Liver (tissue), 8 donors: ENCODE measurements at regions not wholly inside any gene's neighbourhood (a gene's known extent, or its start where the extent isn't known, plus 50 kb on each side); places are given as distances from the start of the nearest gene placed in this dataset.
"Not testable (repeated sequence)": the region's sequence is repeated elsewhere in the genome, so short reads cannot be mapped to it uniquely, and the experiment has no call there.

Source experiments
- DNase-seq: peaks from one replicate; pipeline ENCODE4 v3.0.0-alpha.2; 2017; ENCODE audit warnings: low spot score
- H3K27ac ChIP-seq, 2 donors: one replicate each; pipeline ENCODE4 v1.7.0; 2013; ENCODE audit warnings: inconsistent platforms in 2 of 2, low read length in 2 of 2, control low read depth in 1 of 2, low read depth in 1 of 2, mild to moderate bottlenecking in 1 of 2
- H3K27me3 ChIP-seq, 4 donors: one replicate each; pipeline versions ENCODE4 v1.6.1 to v1.7.0; 2013; ENCODE audit warnings: low read length in 3 of 4, inconsistent platforms in 1 of 4, mild to moderate bottlenecking in 1 of 4, moderate library complexity in 1 of 4; ENCODE audit not compliant: control insufficient read depth in 4 of 4, insufficient read depth in 4 of 4
- H3K36me3 ChIP-seq, 4 donors: one replicate each; pipeline versions ENCODE4 v1.6.1 to v1.7.0; 2013; ENCODE audit warnings: low read length in 3 of 4, mild to moderate bottlenecking in 3 of 4, low read depth in 1 of 4, moderate library complexity in 1 of 4; ENCODE audit not compliant: control insufficient read depth in 4 of 4, insufficient read depth in 3 of 4
- H3K4me1 ChIP-seq, 4 donors: one replicate each; pipeline versions ENCODE4 v1.6.1 to v1.7.0; 2013; ENCODE audit warnings: low read length in 3 of 4, mild to moderate bottlenecking in 3 of 4, moderate library complexity in 1 of 4; ENCODE audit not compliant: control insufficient read depth in 4 of 4, insufficient read depth in 4 of 4
- H3K4me3 ChIP-seq, 3 donors: one replicate each; pipeline versions ENCODE4 v1.6.1 to v1.7.0; 2013; ENCODE audit warnings: low read length in 3 of 3, control low read depth in 1 of 3, low read depth in 1 of 3, mild to moderate bottlenecking in 1 of 3
- H3K9ac ChIP-seq, 2 donors: one replicate each; pipeline ENCODE4 v1.7.0; 2013; ENCODE audit warnings: low read length in 2 of 2, mild to moderate bottlenecking in 2 of 2, moderate library complexity in 2 of 2, control low read depth in 1 of 2, low read depth in 1 of 2
- H3K9me3 ChIP-seq, 4 donors: one replicate each; pipeline versions ENCODE4 v1.6.1 to v1.7.0; 2013; ENCODE audit warnings: low read length in 3 of 4; ENCODE audit not compliant: control insufficient read depth in 4 of 4
- EGR1 ChIP-seq, 2 donors: IDR thresholded peaks; 2 replicates each; pipeline ENCODE4 v1.6.1; 2016 to 2018; ENCODE audit warnings: antibody characterized with exemption in 2 of 2, low read depth in 2 of 2
- FOXA2 ChIP-seq: IDR thresholded peaks from 2 replicates; pipeline ENCODE4 v1.6.1; 2016; ENCODE audit warnings: antibody characterized with exemption
- GABPA ChIP-seq, 2 donors: IDR thresholded peaks in 1 of 2; conservative IDR thresholded peaks in 1 of 2; 2 replicates each; pipeline ENCODE4 v1.6.1; 2016; ENCODE audit warnings: antibody characterized with exemption in 2 of 2, mild to moderate bottlenecking in 1 of 2, moderate library complexity in 1 of 2
- HNF4G ChIP-seq: IDR thresholded peaks from 2 replicates; pipeline ENCODE4 v1.6.1; 2016; ENCODE audit warnings: antibody characterized with exemption
- RAD21 ChIP-seq, 2 donors: IDR thresholded peaks; 2 replicates each; pipeline ENCODE4 v1.6.1; 2016; ENCODE audit warnings: antibody characterized with exemption in 2 of 2, mild to moderate bottlenecking in 2 of 2
- TAF1 ChIP-seq: conservative IDR thresholded peaks from 2 replicates; pipeline ENCODE4 v1.6.1; 2016; ENCODE audit warnings: antibody characterized with exemption, mild to moderate bottlenecking
- YY1 ChIP-seq: IDR thresholded peaks from 2 replicates; pipeline ENCODE4 v1.6.1; 2016; ENCODE audit warnings: antibody characterized with exemption, mild to moderate bottlenecking
- ZBTB33 ChIP-seq: IDR thresholded peaks from 2 replicates; pipeline ENCODE4 v1.6.1; 2016; ENCODE audit warnings: antibody characterized with exemption
- WGBS: extraction: QIAGEN DNeasy Blood & Tissue Kit; methylation state at CpG from one replicate; pipeline ENCODE4 v1.1.7; 2013; 5-methylcytosine and 5-hydroxymethylcytosine counted together
- TF ChIP-seq, protein P1 (sequence below): IDR thresholded peaks from 2 replicates; pipeline ENCODE4 v1.6.1; 2016; ENCODE audit warnings: antibody characterized with exemption
- TF ChIP-seq, protein P2 (sequence below): fragments of 150-350 bp; IDR thresholded peaks from 2 replicates; pipeline ENCODE4 v1.5.1; 2017; ENCODE audit warnings: improper control_type of control experiment, low read depth, low read length; ENCODE audit not compliant: missing input control
- TF ChIP-seq, protein P3 (sequence below): IDR thresholded peaks from 2 replicates; pipeline ENCODE4 v1.6.1; 2016; ENCODE audit warnings: antibody characterized with exemption
- donor health status: healthy.
- donor health status: healthy.
- donor health status: healthy.
- donor health status: healthy.
- donor health status: healthy.

- no peaks in the 10 kb centered on the region for H3K27me3 ChIP-seq
- no peak for DNase-seq
- no peak overlapping the region for H3K27ac ChIP-seq
- no peaks in the 10 kb centered on the region for H3K36me3 ChIP-seq
- no peaks in the 10 kb centered on the region for H3K9me3 ChIP-seq
- H3K4me1 ChIP-seq = no peaks in the 10 kb centered on the region
- no peak overlapping the region for H3K4me3 ChIP-seq
- no peak overlapping the region for H3K9ac ChIP-seq
- TF ChIP-seq, protein P1, sequence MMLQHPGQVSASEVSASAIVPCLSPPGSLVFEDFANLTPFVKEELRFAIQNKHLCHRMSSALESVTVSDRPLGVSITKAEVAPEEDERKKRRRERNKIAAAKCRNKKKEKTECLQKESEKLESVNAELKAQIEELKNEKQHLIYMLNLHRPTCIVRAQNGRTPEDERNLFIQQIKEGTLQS = no peak
Measured at GRCh38 chr9:82776508-82776907, 286.4 kb downstream of the RASEF start.

DNA sequence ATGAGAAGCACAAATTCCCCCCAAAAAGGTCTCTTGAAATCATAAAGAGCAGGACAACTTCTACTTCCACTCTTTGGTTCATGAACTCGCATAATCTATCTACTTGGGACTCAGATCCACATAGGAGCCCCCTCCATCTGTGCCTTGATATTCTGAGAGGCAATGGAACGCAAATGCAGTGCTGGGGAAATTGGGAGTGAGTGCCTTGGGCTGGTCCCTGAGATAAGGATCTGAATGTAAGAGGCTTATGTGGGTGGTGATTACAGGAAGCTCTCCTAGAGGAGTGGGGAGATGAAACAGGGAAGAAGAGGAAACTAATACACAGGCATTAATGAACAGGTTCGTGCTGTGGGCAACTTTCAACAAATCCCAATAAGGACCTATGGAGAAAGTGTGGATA lies 285.6 kb downstream of the RASEF start:
- Histone ChIP-seq H3K27ac (no peak overlapping the region), H3K36me3 (no peaks in the 10 kb centered on the region), H3K9me3 (no peaks in the 10 kb centered on the region), H3K4me1 (no peaks in the 10 kb centered on the region), H3K4me3 (no peak overlapping the region), H3K9ac (no peak overlapping the region), H3K27me3 (no peaks in the 10 kb centered on the region)
- WGBS = 81% methylated on average over 3 of the region's 3 CpGs
- DNase-seq = no peak
- TF ChIP-seq YY1 (no peak), HNF4G (no peak), EGR1 (IDR thresholded peaks at IDR 0.05; ENCODE audit: low read depth in 2 of 2) (no peak), TAF1 (no peak), RAD21 (IDR thresholded peaks at IDR 0.05) (no peak)
- TF ChIP-seq, protein P1 = no peak
- TF ChIP-seq, protein P2, sequence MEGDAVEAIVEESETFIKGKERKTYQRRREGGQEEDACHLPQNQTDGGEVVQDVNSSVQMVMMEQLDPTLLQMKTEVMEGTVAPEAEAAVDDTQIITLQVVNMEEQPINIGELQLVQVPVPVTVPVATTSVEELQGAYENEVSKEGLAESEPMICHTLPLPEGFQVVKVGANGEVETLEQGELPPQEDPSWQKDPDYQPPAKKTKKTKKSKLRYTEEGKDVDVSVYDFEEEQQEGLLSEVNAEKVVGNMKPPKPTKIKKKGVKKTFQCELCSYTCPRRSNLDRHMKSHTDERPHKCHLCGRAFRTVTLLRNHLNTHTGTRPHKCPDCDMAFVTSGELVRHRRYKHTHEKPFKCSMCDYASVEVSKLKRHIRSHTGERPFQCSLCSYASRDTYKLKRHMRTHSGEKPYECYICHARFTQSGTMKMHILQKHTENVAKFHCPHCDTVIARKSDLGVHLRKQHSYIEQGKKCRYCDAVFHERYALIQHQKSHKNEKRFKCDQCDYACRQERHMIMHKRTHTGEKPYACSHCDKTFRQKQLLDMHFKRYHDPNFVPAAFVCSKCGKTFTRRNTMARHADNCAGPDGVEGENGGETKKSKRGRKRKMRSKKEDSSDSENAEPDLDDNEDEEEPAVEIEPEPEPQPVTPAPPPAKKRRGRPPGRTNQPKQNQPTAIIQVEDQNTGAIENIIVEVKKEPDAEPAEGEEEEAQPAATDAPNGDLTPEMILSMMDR = no peak

- not testable (repeated sequence) for H3K27me3 ChIP-seq, H3K9ac ChIP-seq, H3K4me1 ChIP-seq, H3K27ac ChIP-seq, H3K9me3 ChIP-seq, H3K4me3 ChIP-seq, DNase-seq, H3K36me3 ChIP-seq
- 84% methylated on average over 4 of the region's 4 CpGs for WGBS
Measured at GRCh38 chr9:82778923-82779322, 284.0 kb downstream of the RASEF start.

- H3K9me3 ChIP-seq = no peaks in the 10 kb centered on the region
- H3K27me3 ChIP-seq = no peaks in the 10 kb centered on the region
- no peaks in the 10 kb centered on the region for H3K4me1 ChIP-seq
- WGBS = 75% methylated on average over 2 of the region's 2 CpGs
- TF ChIP-seq RAD21 (IDR thresholded peaks at IDR 0.05) (no peak), GABPA (IDR thresholded peaks at IDR 0.05 in 1 of 2, conservative IDR thresholded peaks at IDR 0.05 in 1 of 2) (no peak), ZBTB33 (no peak), FOXA2 (no peak)
- TF ChIP-seq, protein P3, sequence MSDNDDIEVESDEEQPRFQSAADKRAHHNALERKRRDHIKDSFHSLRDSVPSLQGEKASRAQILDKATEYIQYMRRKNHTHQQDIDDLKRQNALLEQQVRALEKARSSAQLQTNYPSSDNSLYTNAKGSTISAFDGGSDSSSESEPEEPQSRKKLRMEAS = no peak
- no peak for DNase-seq
- H3K4me3 ChIP-seq = no peak overlapping the region
- H3K36me3 ChIP-seq = no peaks in the 10 kb centered on the region
- no peak overlapping the region for H3K27ac ChIP-seq
- no peak overlapping the region for H3K9ac ChIP-seq
Measured at GRCh38 chr9:82780017-82780416, 282.9 kb downstream of the RASEF start.
